D721Med (cell line): ENCODE measurements at regions not wholly inside any gene's neighbourhood (a gene's known extent, or its start where the extent isn't known, plus 50 kb on each side); places are given as distances from the start of the nearest gene placed in this dataset.

Experiments
- DNase-seq: peaks from one replicate; pipeline ENCODE4 v3.0.0; 2011; ENCODE audit warnings: low spot score; ENCODE audit not compliant: insufficient read length
- FAIRE-seq: peaks from 2 replicates; lab custom pipeline; 2011; peaks lifted over from hg19 to GRCh38; lab: Jason Lieb, UNC
- CTCF ChIP-seq: IDR thresholded peaks from 2 replicates; pipeline ENCODE4 v1.5.1; 2012; ENCODE audit warnings: mild to moderate bottlenecking, control low read depth; ENCODE audit not compliant: insufficient read depth; ENCODE audit errors: missing control alignments

DNA sequence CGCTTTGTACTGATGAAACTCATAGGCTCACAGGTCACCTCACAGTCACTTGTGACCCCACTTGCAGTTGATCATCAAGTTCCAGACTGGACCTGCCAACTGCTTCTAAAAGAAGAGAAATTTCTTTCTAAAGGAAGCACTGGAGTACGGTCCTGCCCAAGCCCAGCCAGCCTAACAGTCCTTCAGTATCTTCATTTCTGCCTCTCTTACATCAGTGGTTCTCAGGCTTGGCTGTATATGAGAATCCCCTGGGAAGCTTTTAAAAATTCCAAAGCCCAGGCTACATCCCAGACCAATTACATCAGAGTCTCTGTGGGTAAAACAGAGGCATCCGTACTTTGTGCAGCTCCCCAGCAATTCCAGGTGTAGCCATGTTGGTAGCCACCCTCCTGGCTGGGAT is 282.1 kb downstream of the NFIB start:
- no peak for DNase-seq
- TF ChIP-seq CTCF = no peak
- no peak for FAIRE-seq

GRCh38 chr9:14031060-14031414 is 282.9 kb downstream of the NFIB start:
- TF ChIP-seq CTCF = no peak
- FAIRE-seq (no peak), DNase-seq (no peak)

DNA sequence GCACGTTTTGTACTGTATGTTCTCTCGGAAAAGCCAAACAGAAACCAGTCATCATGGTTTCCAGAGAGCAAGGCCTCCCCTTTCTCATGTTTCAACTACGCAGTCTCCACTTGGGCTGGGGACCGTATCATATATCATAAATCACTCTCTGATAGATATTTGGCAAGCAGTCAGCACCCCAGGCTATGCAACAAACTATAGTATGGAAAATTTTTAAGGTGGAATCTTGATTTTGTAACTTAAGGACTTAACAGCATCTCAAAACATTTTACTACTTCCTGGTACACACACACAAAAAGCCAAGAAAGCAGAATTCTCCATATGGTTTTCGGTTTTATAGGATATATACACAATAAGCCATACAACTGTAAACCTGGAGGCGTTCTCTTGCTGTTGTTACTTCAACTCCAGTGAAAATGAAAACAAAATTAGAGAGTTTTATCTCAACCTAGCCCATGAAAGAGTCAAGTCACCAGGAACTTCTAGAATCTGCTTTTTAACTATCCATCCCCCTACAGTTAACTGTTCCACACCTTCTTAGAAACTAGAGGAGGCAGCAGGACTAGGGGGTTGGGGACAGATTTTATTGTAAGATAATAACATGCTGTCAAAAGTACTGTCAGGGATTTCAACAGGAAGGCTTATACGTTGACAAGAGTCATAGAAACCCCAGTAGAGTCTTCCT is 283.4 kb downstream of the NFIB start:
- no peak for FAIRE-seq
- no peak for TF ChIP-seq CTCF
- no peak for DNase-seq

DNA sequence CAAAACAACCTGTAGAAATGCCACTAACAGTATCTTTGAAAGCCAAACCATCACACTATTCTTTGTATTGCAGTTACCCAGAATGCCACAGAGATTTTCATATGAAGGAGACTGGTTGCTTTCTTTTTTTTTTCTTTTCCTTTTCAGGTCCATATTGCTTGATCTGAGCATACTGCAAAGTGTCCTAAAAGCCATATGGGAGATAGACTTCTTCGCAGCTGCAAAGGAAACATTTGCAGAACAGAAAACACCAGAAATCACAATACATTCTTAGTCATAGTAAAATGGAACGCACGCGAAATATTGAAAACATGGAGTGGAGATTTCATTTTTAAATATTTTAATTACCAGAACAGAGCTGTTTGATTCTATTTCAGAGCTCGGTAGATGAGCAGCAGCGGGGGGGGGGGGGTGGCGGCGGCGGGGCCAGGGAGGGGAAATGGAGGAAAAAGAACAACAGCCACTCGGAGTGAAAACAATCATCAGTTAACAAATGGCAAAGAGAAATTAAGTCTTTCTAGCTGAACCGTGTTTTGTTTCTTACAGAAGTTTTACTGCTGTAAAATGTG is 284.1 kb downstream of the NFIB start:
- DNase-seq (no peak), FAIRE-seq (no peak)
- no peak for TF ChIP-seq CTCF

GRCh38 chr9:14027116-14027800 is 286.7 kb downstream of the NFIB start:
- FAIRE-seq (no peak), DNase-seq (no peak)
- TF ChIP-seq CTCF = no peak

- DNase-seq = no peak
- no peak for FAIRE-seq
- no peak for TF ChIP-seq CTCF
Measured at GRCh38 chr9:14025741-14026140, 288.2 kb downstream of the NFIB start.

GRCh38 chr9:14023285-14023684 is 290.7 kb downstream of the NFIB start:
- DNase-seq (no peak), FAIRE-seq (no peak)
- TF ChIP-seq CTCF = no peak
